Fibroblast of peridontal ligament (primary cell): ENCODE measurements at regions not wholly inside any gene's neighbourhood (a gene's known extent, or its start where the extent isn't known, plus 50 kb on each side); places are given as distances from the start of the nearest gene placed in this dataset.
"Not testable (repeated sequence)": the region's sequence is repeated elsewhere in the genome, so short reads cannot be mapped to it uniquely, and the experiment has no call there.

Experiments used
- DNase-seq: peaks from one replicate; pipeline ENCODE4 v3.0.0-alpha.2; 2010; ENCODE audit errors: extremely low read depth

DNA sequence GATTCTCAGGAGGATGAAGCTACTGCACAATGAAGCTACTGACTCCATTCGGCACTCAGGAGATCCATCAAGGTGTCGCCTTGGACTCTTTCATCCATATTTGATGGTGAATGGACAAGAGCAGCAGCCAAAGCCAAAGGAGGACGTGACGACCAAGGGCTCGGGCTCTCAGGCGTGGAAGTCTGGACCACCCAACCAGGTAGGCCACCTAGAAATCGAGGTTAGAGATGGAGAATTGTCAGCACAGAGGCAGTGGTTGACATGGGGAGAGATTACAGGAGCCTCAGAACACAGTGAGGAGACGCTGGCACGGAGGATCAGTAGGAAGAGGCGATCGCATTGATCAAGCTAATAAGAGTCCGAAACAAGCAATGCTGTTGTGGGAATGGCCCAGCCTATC lies 240.5 kb upstream of the ID2 start:
- no peak for DNase-seq

DNA sequence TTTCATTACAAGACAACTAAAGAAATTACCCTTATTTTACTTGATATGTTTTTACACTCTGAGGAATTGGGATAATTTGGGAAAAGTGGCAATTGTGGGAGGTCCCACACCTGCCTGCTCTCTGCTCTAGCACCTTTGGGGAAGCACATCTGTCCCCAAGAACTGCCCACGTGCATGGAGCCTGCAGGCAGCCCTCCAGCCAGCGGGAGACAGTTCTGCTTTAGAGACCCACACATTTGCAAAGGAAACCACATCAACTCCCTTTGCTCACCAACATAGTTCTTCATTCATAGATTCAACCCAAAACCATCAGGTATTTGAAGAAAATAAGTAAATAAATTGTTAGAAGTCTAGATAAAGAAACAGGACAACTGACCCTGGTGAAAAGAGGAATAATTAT lies 239.9 kb upstream of the ID2 start:
- DNase-seq: no peak

DNA sequence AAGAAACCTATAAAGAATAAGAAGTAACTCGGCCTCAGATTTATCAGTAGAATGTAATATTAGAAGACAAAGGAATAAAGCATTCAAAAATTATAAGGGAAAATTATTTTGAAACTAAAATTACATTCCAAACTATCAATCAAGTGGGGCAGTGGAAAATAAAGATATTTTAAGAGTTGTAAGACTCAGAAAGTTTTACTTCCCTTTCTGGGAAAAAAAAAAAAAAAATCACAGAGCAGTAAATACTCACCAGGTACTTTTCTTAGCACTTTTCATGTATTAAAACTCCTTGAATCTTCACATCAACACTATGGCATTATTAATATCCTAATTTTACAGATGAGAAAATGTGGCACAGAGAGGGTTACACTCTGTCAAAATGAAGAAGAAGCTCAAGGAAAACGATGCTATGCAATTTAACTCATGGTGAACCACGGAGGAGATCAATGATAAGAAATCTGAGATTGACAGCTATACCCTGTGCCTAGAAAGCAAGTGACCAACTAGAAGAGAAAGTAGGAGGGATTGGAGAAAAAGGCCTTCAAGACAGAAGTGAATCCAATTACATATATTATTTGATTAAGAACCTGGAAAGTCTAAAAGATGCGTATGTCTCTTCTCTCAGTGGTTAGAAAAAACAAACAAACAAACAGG lies 238.9 kb upstream of the ID2 start:
- no peak for DNase-seq

DNA sequence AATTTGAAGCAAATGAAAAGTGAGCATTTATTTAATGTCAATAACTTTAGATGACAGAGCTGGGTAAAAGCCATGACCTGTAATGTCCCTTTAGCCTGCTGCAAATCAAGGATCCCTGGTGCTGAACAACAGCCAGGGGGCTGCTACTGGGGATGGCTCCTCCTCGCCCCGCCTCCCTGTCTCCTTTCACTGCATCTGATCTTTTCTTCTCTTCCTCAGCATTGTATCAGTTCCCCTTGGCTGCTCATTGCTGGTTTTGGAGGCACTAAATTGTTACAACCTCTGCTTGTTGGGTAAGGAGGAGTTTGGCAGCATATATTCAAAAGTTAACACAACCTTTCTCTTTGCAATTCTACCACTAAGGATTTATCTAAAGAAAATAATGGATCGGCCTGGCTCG lies 236.3 kb upstream of the ID2 start:
- no peak for DNase-seq

DNA sequence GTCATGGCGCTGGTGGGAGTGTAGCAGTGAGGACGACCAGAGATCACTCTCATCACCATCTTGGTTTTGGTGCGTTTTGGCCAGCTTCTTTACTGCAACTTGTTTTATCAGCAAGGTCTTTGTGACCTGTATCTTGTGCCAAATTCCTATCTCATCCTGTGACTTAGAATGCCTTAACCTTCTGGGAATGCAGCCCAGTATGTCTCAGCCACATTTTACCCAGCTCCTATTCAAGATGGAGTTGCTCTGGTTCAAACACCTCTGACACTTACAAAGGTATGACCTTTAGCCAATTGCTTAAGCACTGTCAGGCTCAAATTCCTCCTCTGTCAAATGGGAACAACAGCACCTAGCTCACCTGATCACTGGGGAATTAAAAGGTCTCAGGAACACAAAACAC lies 235.1 kb upstream of the ID2 start:
- not testable (repeated sequence) for DNase-seq

DNA sequence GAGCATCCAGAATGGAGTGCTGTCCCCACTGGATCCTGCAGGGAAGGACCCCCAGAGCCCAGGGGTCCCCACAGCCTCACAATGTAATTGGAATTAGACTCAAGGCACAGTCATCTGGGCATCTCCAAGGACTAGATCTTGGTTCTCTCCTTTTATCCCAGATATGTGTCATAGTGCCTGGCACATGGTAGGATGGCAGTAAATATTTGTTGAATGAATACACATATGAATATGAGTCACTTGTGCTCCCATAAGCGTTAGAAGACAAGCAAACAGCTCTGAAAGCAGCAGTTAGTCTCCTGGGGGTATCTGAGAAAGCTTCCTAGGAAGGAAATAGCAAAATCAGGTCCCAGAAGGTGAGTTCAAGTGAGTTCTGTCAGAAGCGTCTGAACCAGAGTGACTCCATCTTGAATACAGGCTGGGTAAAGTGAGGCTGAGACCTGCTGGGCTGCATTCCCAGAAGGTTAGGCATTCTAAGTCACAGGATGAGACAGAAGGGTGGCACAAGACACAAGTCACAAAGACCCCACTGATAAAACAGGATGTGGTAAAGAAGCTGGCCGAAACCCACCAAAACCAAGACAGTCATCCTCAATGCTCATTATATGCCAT lies 234.1 kb upstream of the ID2 start:
- DNase-seq: no peak

DNA sequence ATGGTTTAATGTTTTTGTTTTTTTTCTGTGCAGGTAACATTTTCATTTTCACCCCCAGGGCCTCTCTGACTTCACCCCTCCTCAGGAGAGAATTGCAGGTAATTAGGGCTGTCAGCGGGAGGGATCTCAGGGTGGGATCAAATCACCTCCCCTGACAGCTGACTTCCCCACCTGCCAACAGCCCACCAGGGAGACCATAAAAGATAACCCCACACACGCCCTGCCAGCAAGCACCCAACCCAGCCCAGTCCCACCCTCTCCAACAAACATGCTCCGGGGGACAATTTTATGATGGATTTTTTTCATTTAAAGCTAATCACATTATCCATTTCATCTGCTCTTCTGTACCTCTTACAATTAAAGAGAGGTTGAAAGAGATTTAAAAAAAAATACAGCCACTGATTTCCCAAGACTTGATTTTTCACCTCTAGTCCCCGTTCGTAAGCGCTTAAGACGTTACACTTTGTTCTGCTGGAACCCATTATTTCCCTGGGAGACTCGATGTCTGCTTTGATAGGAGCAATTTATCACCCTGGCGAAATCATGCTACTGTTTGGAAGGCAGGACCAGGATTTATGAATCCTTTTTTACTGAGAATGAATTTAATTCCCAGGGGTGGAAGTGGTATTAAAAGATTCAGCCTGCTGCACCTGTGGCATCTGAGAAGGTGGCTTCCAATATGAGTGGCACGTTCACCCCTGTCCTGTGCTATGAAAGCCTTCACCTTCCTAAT lies 232.9 kb upstream of the ID2 start:
- no peak for DNase-seq

DNA sequence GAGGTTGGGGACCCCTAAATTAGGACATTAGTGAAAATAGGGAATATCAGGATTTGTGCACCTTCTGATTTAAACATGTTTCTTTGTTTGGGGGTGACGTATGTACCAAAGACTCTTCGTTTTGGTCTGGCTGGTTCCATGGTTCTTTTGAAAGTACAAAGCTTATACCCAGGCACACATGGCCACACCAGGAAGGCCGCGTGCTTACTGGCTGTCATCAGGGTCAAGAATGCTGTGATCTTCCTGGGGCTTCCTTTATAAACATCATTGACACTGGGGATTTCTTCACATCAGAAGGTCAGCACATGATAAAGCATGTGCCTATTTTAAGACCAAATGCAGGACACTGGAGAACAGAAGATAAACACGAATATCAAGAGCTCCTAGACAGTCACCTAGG lies 230.6 kb upstream of the ID2 start:
- DNase-seq: no peak

DNA sequence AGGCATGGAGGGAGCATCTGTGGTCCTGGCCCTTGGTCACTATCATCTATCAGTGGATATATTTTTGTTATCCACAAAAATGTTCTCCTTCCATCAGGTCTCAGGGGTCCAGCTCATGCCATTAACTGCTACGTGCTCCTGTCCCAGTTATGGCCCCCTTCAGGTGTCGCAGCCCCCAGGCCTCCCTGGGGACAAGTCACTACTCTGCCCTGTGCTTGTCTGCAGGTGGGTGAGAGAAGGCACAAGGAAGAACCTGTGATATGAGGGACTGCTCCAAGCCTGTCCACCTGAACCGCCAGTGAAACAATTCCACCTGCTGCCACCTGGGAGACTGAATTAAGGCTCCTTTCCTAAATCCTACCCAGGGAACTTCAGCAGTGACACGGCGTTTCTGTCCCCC lies 229.6 kb upstream of the ID2 start:
- DNase-seq: no peak

DNA sequence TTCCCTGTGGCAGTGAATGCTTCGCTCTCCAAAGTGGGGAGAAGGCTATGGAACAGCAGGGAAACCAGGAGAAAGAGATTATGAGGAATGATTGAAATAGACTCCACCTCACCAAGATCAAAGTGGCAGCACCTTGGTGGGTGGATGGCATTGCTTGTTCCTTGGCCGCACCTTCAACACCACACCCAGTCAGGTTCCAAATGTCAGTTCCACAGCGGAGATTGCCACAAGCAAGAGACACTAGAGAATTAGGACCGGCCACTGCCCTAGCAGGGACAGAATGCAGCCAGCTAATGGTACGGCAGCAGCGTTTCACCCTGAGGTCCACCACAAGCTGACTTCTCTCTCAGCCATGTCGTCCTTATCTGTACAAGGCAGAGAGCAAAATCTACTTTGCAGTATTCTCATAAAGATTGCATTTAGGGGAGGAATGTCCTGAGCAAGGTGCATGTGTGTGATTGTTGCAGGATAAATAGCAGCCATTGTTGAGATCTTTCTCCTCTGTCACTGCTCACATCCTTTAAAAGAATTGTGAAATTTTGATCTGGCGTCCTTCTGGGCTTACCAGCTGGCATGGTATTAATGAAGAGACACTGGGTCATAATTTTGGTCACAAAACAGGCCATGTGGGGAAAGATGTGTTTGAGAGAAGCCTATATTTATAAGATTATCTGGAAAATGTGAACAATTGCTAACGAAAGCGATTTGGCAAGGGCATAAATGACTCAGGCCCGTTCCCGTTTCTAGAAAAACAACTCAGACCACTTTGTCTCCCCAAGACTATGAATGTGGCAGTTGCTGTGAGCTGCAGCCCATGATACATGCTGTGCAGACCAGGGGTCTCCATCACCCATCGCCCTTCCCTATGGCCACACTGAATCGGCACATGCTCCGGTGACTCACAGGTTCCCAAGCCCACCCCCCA lies 228.6 kb upstream of the ID2 start:
- DNase-seq: no peak

DNA sequence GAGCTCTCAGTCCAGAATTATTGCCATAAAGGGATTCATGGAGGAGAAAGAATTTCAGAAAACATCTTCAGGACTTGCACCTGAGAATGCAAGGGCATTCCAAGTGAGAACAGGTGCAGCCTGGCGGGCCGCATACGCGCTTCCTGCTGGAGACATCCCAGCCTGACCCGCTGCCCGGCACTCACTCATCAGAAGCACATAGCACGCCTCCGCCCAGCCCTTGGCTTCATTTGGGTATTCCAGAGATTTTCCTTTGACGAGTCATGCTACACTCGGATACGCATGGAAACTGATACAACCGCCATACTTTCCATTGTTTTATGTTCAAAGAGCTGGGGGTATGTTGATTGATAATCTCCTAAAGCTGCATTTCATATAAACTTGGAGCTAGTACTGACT lies 228.0 kb upstream of the ID2 start:
- DNase-seq: no peak

DNA sequence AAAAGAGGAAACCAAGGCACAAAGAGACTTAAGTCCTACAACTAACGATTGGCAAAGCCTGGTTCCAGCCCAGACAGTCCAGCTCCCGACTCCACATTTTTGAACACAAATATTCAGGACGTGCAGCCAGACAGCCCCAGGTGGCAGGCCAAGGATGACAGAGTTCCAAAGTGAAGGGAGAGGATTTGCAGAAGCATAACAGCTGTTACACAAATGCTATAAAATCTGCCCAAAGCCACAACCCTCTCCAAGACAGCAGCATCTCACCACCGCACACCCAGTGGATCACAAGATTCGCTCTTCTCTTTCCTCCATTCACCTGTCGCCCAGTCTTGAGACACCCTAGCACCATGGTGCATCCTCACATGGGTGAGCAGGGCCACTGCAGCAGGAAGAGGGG lies 227.1 kb upstream of the ID2 start:
- no peak for DNase-seq

DNA sequence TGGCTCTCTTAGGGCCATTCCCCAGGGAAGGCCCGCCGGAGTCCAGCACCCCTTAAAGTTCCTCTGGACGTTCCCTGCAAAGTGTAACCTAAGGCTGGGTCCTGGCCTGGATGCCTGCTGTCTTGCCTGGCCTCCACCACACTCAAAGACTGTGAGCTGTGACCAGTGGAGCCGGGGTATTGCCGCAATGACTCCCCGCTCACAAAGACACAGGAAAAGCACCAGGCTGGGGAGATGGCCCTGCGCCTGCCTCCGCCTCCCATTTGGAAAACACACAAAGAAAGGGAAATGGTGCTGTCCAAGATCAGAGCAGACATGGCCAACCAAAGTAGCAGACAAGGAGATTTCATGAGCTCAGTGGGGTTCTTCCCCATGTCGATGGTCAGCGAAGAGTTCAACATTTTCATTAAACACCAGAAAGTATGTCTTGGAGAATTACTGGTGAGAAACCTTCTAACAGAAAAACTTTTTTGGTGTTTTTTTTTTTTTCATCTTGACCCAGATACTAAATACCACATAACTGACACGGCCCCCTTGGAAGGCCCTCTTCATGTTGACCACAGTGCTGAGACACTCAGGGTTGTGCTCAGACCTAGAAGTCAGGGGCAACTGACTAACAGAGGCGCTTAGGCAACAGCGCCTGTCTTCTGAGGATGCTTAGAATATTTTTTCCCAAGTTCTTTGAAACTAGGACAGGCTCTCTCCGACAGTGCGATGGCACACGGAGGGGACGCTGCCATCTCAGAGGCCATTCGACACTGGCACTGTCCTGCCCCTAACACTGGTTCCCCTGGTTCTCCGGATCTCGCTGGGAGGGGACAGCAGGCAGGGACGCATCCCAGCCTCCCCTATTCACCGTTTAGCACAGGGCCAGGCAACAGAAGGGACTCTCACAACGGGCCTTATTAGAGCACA lies 226.4 kb upstream of the ID2 start:
- no peak for DNase-seq

DNA sequence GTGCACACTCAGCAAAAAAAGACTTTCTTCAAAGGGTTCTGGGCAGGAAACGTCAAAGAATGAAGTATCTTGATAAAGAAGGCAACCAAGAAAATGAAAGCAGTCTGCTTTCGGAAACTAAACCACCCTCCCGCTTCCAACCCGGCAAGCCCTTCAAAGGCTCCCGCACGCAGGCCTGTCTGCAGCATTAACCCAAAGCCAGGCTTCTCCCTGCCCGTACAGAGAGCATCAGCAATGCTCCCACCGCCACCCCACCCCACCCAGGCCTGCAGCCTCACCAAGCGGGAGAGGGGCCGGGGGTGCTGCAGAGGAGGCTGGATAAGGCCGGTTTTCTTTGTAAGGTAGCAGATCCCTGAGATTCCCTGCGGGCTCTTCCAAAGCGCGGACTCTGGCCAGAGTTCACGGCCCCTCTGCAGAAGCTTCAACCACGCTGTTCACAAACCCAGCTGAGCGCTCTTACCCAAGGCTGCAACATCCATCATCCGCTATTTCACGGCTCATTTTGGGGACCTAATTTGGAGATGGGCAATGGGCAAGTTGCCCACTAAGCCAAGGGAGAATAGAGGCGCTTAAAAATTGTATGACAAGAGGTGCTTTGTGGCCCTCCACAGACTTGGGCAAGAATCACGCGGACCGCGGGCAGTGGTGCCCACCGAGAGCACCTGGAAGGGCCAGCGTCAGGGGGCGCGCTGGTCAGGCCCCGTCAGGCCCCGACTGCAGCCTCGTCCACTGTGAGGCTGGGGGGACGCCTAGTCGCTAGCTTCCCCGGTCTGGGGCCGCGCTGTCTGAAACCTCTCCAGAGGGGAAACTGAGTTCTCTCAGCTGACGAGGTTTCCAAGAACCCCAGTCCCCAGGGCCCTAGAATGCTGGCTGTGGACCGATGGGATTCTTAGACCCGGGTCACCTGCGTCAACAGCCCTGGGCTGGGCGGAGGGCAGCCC lies 225.4 kb upstream of the ID2 start:
- no peak for DNase-seq

DNA sequence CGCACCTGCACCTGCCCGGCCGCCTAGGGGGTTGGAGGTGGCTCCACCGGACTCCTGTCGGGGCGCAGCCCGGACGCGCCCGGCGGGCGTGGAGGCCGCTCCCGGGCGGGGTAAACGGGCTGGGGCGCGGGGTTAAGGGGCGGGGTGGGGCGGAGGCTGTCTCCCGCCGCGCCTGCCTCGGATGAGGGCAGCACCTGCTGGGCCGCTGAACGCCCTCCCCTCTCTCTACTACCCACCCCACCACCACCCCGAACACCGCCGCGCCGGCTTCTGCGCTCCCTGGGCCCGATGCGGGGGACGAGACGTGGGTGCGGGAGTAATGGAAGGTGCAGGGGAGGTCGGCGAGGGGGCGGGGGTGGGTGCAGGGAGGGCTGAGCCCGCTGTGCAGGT lies 224.8 kb upstream of the ID2 start:
- no peak for DNase-seq

DNA sequence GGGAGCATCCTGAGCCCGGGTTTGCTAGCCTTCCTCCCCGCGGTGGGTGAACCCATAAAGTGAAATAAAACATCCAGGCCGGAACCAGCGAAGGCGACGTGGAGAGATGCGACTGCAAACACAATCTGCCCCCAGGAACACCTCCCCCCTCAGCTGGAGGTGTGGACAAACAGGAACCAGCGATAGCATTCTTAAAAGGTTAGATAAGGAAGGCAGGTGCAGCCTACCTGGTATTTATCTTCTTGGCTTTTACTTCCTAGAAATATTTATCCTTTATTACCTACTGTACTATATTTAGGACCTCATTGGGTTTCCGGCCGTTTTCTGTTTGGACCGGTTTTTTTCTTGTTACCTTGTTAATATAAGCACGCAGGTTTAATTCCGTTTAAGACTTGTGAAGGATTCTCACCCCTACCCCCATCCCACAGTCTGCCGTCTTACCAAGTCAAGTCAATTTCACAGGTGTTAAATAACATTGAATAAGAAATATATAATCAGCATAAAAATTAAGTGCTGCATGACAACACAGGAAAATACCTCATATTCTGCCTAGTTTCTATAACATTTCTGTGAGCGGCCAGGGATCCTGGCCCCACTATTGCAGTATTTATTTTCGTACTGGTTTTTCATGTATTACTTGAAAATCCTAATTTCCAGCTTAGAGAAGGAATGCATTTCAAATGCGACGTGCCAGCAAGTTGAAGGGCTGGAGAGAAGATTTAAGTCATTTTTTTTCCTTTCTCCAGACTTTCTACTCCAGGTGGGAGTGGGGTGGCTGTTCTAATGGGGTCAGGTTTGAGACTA lies 224.0 kb upstream of the ID2 start:
- DNase-seq: no peak

DNA sequence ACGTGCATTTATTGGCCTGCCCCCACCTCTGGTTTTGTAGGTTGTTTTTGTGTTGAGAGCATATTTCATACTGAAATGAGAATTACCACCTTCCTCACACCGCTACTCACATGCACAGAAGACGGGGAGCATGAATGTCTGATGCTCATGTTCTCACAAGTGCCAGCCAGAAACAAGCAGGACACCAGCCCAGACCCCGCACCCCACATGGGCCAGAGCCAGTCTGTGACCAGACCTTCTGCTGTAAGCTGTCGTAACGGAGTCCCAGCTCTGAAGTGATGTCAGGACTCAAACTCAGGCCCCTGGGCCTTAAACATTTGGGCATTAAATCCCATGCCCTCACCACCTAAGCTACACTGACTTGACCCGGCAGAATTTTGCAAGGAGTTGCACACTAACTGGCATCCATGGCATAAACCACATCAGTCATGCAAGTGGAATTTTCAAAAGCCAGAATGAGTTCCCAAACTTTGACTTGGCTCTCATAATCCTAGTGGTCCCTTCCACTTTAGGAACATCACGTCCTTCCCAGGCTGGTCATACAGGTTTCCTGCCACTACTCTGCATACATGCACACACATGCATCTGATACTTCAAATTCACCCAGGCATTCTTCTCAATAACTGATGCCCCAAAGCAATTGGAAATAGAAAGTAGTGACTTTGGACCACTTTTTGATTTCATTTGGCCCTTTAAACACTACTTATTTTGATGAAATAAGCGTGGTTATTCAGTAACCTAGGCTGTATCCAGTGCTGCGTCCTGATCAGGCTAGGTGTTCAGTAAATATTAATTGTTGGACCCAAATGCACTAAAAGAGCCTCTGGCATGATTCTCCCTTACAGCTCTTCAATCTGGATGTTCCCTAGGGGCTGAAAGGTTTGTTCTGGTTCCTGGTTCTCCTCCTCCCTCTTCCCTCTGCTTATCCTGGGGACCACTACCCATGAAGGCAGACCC lies 223.1 kb upstream of the ID2 start:
- DNase-seq: no peak

DNA sequence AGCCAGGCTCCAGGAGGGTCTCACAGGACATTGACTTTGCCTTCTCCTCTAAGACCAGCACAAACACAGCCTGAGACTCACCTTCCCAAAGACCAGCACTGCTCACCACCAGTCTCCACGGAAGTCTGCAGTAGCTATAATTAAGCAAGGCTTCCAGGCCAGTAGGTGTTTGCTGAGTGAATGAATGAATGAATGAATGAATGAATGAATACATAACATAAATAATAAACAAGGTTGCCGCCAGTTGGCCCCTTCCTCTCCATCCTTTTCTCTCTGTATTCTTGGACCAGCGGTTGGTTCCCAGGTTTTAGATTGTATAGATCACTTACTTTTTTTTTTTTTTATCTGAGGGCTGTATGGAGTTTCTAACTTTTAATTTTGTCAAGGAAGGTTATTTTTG lies 222.4 kb upstream of the ID2 start:
- no peak for DNase-seq
